Activated CD4-positive, alpha-beta T cell treated with anti-CD3 and anti-CD28 coated beads for 36 hours (primary cell): ENCODE measurements at regions not wholly inside any gene's neighbourhood (a gene's known extent, or its start where the extent isn't known, plus 50 kb on each side); places are given as distances from the start of the nearest gene placed in this dataset.

Source experiments
- ATAC-seq: fragments of 200-7000 bp; cut with Tn5 transposase; one replicate; pipeline ENCODE4 v1.10.0; 2021; ENCODE audit warnings: mild to moderate bottlenecking, moderate library complexity
- CTCF ChIA-PET: fragments of 350-600 bp; sonication (Branson Sonifier 250); formaldehyde crosslinking; loops from one replicate; lab custom pipeline; 2021; ENCODE audit warnings: antibody characterized with exemption; lab: Charles Lee
- POLR2A ChIA-PET: fragments of 350-600 bp; sonication (Branson Sonifier 250); formaldehyde crosslinking; loops from one replicate; lab custom pipeline; 2021; ENCODE audit warnings: antibody characterized with exemption, inconsistent platforms; lab: Charles Lee
- DNase-seq: peaks from one replicate; pipeline ENCODE4 v3.0.0-alpha.2; 2020
- H3K27ac Mint-ChIP-seq: one replicate; pipeline ENCODE4 v1.8.0; 2021; ENCODE audit warnings: mixed read lengths
- H3K27me3 Mint-ChIP-seq: one replicate; pipeline ENCODE4 v1.8.0; 2021; ENCODE audit warnings: mixed read lengths
- H3K36me3 Mint-ChIP-seq: one replicate; pipeline ENCODE4 v1.8.0; 2021; ENCODE audit warnings: low read depth, mixed read lengths
- H3K4me1 Mint-ChIP-seq: one replicate; pipeline ENCODE4 v1.8.0; 2021; ENCODE audit warnings: mixed read lengths
- H3K4me3 Mint-ChIP-seq: one replicate; pipeline ENCODE4 v1.8.0; 2021; ENCODE audit warnings: mild to moderate bottlenecking, moderate library complexity, mixed read lengths
- H3K9me3 Mint-ChIP-seq: one replicate; pipeline ENCODE4 v1.8.0; 2021; ENCODE audit warnings: low read depth, mixed read lengths
- intact Hi-C, 2 experiments: fragments of 100-400 bp; cut with DNase I in 1 of 2; cut with micrococcal nuclease in 1 of 2; formaldehyde crosslinking; loops; one replicate each; pipeline versions ENCODE4 v1.14.2 to v1.15.1; 2022 to 2024; cut with DNase I, micrococcal nuclease

DNA sequence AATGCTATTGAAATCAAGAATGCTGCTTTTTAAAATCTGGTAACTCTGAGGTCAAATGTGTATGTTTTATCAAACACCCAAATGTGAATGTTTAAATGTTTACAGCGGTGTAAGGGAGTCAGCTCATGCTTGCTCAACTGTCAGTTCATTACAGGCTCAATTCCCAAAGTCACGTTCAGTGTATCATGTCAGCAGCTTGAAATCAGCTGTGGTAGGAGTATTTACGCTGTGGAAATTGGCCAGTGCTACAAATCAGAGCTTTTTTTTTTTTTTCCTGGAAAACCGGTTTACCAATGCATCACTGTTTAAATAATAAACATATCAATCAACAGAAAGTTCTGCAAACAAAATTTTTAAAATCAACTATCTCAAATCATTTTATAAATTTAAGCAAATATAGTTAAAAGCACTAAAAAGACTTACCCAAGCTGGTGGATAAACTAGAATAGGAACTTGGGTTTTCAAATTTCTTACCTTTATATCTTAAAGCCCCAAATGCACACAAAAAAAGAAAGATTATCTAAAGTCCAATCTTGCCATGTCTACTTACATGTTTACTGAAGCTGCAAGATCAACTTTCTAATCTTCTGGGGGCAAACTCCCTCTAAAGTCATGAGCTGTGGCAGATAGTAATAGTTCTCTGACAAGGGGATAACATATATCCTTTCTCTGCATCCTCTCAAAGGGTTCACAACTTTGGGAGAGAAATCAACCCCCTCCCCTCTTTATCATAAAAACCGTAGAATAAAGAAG lies 57.6 kb upstream of the GRAMD2B start:
- H3K4me3 Mint-ChIP-seq: no peak overlapping the region
- no peaks in the 10 kb centered on the region for H3K9me3 Mint-ChIP-seq
- POLR2A ChIA-PET: interaction anchor here (0.6 kb wide), 1 partner anchor 123 kb away, joined by 5 read pairs; no protein-coding TSS in a partner anchor
- no peaks in the 10 kb centered on the region for H3K27me3 Mint-ChIP-seq
- no peaks in the 10 kb centered on the region for H3K4me1 Mint-ChIP-seq
- CTCF ChIA-PET: interaction anchor here (0.7 to 1.6 kb wide), 5 partner anchors 17 to 173 kb away, joined by 3 to 7 read pairs (median 3); no protein-coding TSS in a partner anchor
- DNase-seq (no peak), ATAC-seq (no peak)
- no peak overlapping the region for H3K27ac Mint-ChIP-seq
- intact Hi-C loops: no loop called here
- no peaks in the 10 kb centered on the region for H3K36me3 Mint-ChIP-seq

DNA sequence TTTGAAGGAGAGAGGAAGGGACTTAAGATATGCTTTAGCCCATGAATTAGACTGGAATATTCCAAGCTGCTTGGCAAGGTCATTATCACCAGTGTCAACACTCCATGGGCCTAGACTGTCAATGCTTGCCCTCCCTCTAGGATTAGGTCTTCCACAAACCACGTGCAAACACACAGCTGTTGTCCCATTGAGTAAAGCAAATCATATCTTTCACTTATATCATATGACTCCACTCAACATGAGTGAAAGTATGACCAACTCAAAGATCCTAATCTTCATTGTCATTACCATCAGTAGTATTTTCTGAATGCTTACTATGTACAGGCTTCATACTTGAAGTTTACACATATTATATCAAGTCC lies 57.0 kb upstream of the GRAMD2B start:
- no peak overlapping the region for H3K4me3 Mint-ChIP-seq
- ChIA-PET POLR2A (no interaction called here), CTCF (interaction anchor here (0.7 to 1.6 kb wide), 3 partner anchors 17 to 134 kb away, joined by 3 to 7 read pairs (median 3); no protein-coding TSS in a partner anchor)
- no peaks in the 10 kb centered on the region for H3K36me3 Mint-ChIP-seq
- ATAC-seq (no peak), DNase-seq (no peak)
- no peak overlapping the region for H3K27ac Mint-ChIP-seq
- H3K27me3 Mint-ChIP-seq: no peaks in the 10 kb centered on the region
- H3K4me1 Mint-ChIP-seq: no peaks in the 10 kb centered on the region
- intact Hi-C loops: no loop called here
- H3K9me3 Mint-ChIP-seq: no peaks in the 10 kb centered on the region

DNA sequence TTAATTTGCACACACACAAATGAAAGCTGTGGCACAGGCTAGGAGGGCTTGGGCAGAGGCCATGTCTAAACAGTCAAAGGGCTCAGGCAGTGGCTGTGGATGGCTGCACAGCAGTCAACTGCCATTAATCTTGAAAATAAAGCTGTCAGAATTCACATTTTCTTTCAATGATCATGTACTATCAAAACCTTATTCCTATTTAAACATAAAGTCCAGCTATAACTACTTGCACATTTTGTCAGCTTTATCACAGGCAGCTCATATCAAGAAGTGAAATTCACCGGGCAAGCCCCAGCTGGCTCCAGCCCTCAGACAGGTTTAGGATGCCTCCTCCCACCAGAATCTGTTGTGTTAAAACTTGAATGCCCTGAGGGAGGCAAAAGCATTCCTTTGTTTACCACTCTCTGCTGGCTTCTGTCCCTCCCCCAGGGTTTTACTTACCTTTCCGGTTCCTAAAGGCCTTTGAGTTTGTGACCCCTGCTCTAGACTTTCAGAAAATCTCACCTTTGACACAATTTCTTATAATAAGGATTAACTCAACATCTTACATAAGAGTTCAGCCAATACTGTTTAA lies 54.9 kb upstream of the GRAMD2B start:
- POLR2A ChIA-PET: no interaction called here
- Mint-ChIP-seq H3K27ac (no peak overlapping the region), H3K4me3 (no peak overlapping the region), H3K27me3 (no peaks in the 10 kb centered on the region), H3K36me3 (no peaks in the 10 kb centered on the region), H3K4me1 (peaks cover 2% of the 10 kb centered on the region), H3K9me3 (no peaks in the 10 kb centered on the region)
- ATAC-seq (no peak), DNase-seq (no peak)
- intact Hi-C loops: no loop called here
- CTCF ChIA-PET: interaction anchor here (1.4 to 2.1 kb wide), 2 partner anchors 132 to 171 kb away, joined by 3 to 8 read pairs; no protein-coding TSS in a partner anchor

DNA sequence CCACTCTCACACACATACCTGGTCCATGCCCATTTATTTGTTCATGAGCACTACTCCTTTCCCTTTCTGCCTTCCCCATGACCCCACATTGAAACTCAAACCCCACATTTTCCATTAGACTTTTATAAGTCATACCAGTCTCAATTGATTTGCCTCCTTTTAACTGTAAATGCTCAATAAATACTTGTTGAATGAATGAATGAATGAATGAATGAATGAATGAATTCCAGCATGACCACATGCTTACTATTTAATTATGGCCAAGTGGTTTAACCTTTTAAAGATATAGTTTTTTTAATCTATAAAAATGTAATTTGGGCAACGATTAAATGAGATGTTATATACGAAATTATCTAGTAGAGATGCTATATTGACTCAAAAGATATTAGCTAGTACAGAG lies 54.1 kb upstream of the GRAMD2B start:
- peaks cover 10% of the 10 kb centered on the region for H3K4me1 Mint-ChIP-seq
- ChIA-PET CTCF (interaction anchor here (0.9 to 2.1 kb wide), 3 partner anchors 31 to 170 kb away, joined by 3 to 8 read pairs (median 3); no protein-coding TSS in a partner anchor), POLR2A (no interaction called here)
- ATAC-seq (no peak), DNase-seq (no peak)
- H3K27ac Mint-ChIP-seq: no peak overlapping the region
- H3K9me3 Mint-ChIP-seq: no peaks in the 10 kb centered on the region
- no peaks in the 10 kb centered on the region for H3K27me3 Mint-ChIP-seq
- intact Hi-C loops: no loop called here
- H3K36me3 Mint-ChIP-seq: no peaks in the 10 kb centered on the region
- H3K4me3 Mint-ChIP-seq: no peak overlapping the region

DNA sequence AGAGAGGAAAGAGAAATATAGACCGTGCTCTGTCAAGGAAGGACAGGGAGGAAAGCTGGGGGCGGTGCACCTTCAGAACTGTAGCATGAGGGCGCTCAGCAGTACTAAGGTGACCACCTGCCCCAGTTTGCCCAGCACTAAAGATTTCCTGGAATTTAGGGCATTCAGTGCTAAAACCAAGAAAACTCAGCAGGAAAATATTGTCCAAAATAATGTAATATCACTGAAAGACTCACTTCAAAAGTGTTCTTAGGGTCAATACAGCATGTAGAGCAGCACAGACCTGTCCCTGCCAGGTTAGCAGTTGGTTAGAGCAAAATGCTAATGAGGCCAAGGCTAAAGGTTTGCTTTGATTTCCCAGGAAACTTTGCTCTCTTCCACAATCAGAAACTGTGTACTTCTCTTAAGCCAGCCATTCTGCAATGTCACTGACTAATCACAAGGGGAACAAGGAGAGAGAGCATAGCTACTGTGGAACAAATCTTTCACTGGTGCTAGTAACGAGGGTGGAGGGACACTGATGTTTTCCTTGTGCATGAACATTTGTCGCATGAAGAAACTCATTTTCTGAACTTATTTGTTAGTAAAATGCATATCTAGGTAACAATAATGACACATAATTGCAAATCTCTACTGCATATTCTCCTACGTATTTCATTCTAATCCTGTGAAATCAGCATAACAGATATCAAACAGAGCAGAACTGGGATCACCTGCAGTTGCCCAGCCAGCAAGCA lies 53.0 kb upstream of the GRAMD2B start:
- Mint-ChIP-seq H3K27ac (no peak overlapping the region), H3K9me3 (no peaks in the 10 kb centered on the region), H3K4me3 (no peak overlapping the region), H3K36me3 (no peaks in the 10 kb centered on the region), H3K27me3 (no peaks in the 10 kb centered on the region), H3K4me1 (peaks cover 15% of the 10 kb centered on the region)
- ChIA-PET POLR2A (no interaction called here), CTCF (interaction anchor here (0.9 kb wide), 1 partner anchor 32 kb away, joined by 3 read pairs; no protein-coding TSS in a partner anchor)
- DNase-seq (no peak), ATAC-seq (no peak)
- intact Hi-C loops: loop anchor here in 1 of 2 experiments (5.0 kb wide), 1 partner anchor 82 kb away; no protein-coding TSS in a partner anchor

DNA sequence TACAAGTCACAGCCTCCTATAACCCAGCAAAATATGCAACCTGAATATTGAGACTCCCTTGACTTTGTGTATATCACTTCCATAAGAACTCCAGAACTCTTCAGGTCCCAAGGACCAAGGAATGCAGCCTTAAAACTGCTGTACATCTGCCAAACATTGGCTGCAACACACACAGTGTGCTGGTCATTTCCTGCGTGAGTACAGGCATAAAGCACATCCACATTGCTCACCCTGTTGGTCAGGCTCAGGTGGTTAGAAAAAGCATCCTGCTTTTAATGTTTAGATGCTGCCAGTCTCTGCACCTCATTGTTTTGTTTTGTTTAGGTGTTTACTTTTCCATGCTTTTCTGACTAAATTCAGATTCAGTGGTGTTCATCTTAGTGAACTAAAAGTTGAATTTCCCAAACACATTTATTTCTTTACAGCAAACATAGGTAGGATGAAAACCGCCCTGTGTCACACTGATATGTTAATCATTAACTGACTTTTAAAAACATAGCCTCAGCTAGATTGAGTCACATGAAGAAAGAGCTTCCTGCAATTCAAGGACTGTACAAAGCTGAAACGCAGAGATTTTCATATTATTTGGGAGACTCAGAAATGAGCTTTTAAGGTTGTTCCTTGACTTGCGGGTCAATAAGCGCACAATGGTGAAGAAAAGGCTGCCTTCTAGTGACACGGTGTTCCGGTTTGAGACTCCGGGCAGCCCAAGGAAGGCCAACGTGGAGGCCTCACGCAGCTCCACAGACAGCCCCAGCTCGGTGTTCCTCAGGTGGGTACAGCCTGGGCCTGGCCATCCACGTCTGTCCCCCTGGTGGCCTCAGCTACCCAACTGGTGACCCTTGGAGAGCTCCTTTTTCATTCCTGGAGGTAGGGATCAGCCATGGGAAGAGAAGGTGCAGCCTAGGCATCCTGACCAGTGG lies 52.2 kb upstream of the GRAMD2B start:
- intact Hi-C loops: loop anchor here in 1 of 2 experiments (5.0 kb wide), 1 partner anchor 81 kb away; no protein-coding TSS in a partner anchor
- Mint-ChIP-seq H3K36me3 (no peaks in the 10 kb centered on the region), H3K4me3 (no peak overlapping the region), H3K4me1 (peaks cover 15% of the 10 kb centered on the region), H3K27ac (no peak overlapping the region), H3K27me3 (no peaks in the 10 kb centered on the region), H3K9me3 (no peaks in the 10 kb centered on the region)
- ChIA-PET POLR2A (no interaction called here), CTCF (interaction anchor here (0.6 to 1.3 kb wide), 2 partner anchors 100 to 894 kb away, joined by 3 read pairs; no protein-coding TSS in a partner anchor)
- DNase-seq: no peak
- ATAC-seq: no peak

DNA sequence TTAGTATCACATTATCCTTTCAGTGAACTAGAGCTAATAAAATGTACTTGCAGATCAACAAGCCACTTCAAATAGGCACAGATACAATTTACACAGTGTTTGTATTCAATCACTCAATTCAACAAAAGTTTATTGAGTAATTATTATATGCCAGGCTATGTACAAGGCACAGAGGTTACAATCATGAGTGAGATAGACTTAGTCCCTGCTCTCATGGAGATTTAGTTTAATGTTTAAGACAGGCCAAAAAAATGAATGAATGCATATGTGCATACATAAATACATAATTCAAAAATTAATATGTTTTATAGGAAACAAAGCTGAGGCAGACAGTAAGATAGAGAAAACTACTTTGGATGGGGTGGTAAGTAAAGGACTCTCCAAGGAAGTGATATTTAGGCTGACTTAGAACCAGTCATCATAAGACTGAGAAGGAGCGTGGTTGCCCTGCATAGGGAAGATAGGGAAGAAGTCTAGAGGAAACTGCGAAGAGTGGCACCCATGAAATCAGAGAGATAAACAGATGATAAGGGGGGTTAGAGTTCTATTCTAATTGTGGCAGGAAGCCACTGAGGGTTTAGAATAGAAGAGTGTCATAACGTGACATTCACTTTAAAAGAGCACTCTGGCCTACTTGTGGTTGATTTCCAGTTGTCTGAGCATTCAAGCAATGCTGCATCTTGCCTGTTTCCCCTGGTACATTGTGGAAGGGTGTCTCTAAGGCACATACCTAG lies 49.7 kb upstream of the GRAMD2B start:
- peaks cover 15% of the 10 kb centered on the region for H3K4me1 Mint-ChIP-seq
- no peaks in the 10 kb centered on the region for H3K36me3 Mint-ChIP-seq
- H3K27me3 Mint-ChIP-seq: no peaks in the 10 kb centered on the region
- ATAC-seq: peak; percentile 64
- H3K9me3 Mint-ChIP-seq: no peaks in the 10 kb centered on the region
- intact Hi-C loops: loop anchor here in 1 of 2 experiments (5.0 kb wide), 1 partner anchor 79 kb away; no protein-coding TSS in a partner anchor
- H3K4me3 Mint-ChIP-seq: no peak overlapping the region
- DNase-seq: no peak
- CTCF ChIA-PET: interaction anchor here (0.8 to 1.5 kb wide), 4 partner anchors 8 to 126 kb away, joined by 3 to 7 read pairs (median 5); no protein-coding TSS in a partner anchor
- peak overlapping the region; percentile 79 for H3K27ac Mint-ChIP-seq
- POLR2A ChIA-PET: no interaction called here
